ENCODE measurements at regions not wholly inside any gene's neighbourhood (a gene's known extent, or its start where the extent isn't known, plus 50 kb on each side); places are given as distances from the start of the nearest gene placed in this dataset.

GRCh38 chr4:134883831-134884449, 682.4 kb upstream of the PABPC4L start:
- no peak for TF ChIP-seq CTCF (IDR thresholded peaks at IDR 0.05)
- no peak for TF ChIP-seq POLR2AphosphoS5 (IDR thresholded peaks at IDR 0.05)

All from prostate gland (tissue), 2 donors.